GM23338 (cell line): ENCODE measurements at regions not wholly inside any gene's neighbourhood (a gene's known extent, or its start where the extent isn't known, plus 50 kb on each side); places are given as distances from the start of the nearest gene placed in this dataset.

Experiments used
- ATAC-seq: fragments of 200-7000 bp; cut with Tn5 transposase; 3 replicates; pipeline ENCODE4 v1.9.1; 2020
- DNase-seq: peaks from one replicate; pipeline ENCODE4 v3.0.0-alpha.2; 2015; ENCODE audit warnings: low spot score
- H2AFZ ChIP-seq: fragments of 200-600 bp; sonication (generic); 2 replicates; pipeline ENCODE4 v1.8.0; 2016; ENCODE audit warnings: antibody characterized with exemption, mild to moderate bottlenecking, moderate library complexity
- H3F3A ChIP-seq: fragments of 200-600 bp; sonication (generic); replicated peaks from 2 replicates; pipeline ENCODE4 v1.8.0; 2017; ENCODE audit warnings: antibody characterized with exemption, mixed run types, low read depth
- H3K27ac ChIP-seq: fragments of 200-600 bp; sonication (generic); 2 replicates; pipeline ENCODE4 v1.6.1; 2016; ENCODE audit warnings: low read depth
- H3K27me3 ChIP-seq: fragments of 200-600 bp; sonication (generic); 2 replicates; pipeline ENCODE4 v1.8.0; 2016; ENCODE audit warnings: mild to moderate bottlenecking, mixed run types, moderate library complexity; ENCODE audit not compliant: insufficient read depth
- H3K36me3 ChIP-seq: fragments of 200-600 bp; sonication (generic); 2 replicates; pipeline ENCODE4 v1.8.0; 2016; ENCODE audit warnings: mild to moderate bottlenecking; ENCODE audit not compliant: insufficient read depth
- H3K4me1 ChIP-seq: fragments of 200-600 bp; sonication (generic); 2 replicates; pipeline ENCODE4 v1.8.0; 2016; ENCODE audit warnings: mild to moderate bottlenecking, moderate library complexity; ENCODE audit not compliant: insufficient read depth
- H3K4me2 ChIP-seq: fragments of 200-600 bp; sonication (generic); 2 replicates; pipeline ENCODE4 v1.7.1; 2017; ENCODE audit warnings: mixed run types
- H3K4me3 ChIP-seq: fragments of 200-600 bp; sonication (generic); 2 replicates; pipeline ENCODE4 v1.6.1; 2016; ENCODE audit warnings: mixed run types
- H3K79me2 ChIP-seq: fragments of 200-600 bp; sonication (generic); replicated peaks from 2 replicates; pipeline ENCODE4 v1.8.0; 2017; ENCODE audit warnings: mild to moderate bottlenecking; ENCODE audit not compliant: insufficient read depth
- H3K9me2 ChIP-seq: fragments of 200-600 bp; sonication (generic); 2 replicates; pipeline ENCODE4 v1.8.0; 2017; ENCODE audit not compliant: insufficient read depth
- H4K20me1 ChIP-seq: fragments of 200-600 bp; sonication (generic); replicated peaks from 2 replicates; pipeline ENCODE4 v1.8.0; 2017; ENCODE audit warnings: mild to moderate bottlenecking; ENCODE audit not compliant: insufficient read depth
- H3K27ac Mint-ChIP-seq: 2 replicates; pipeline ENCODE4 v1.8.0; 2020; ENCODE audit warnings: inconsistent platforms, mild to moderate bottlenecking, moderate library complexity, mixed read lengths
- H3K27me3 Mint-ChIP-seq: 3 replicates; pipeline ENCODE4 v1.8.0; 2022; ENCODE audit warnings: low read depth, mild to moderate bottlenecking, moderate library complexity, mixed read lengths, inconsistent platforms; ENCODE audit not compliant: insufficient read depth, poor library complexity
- H3K36me3 Mint-ChIP-seq: 3 replicates; pipeline ENCODE4 v1.8.0; 2021; ENCODE audit warnings: low read depth, mild to moderate bottlenecking, inconsistent platforms, moderate library complexity, mixed read lengths
- H3K4me1 Mint-ChIP-seq: 3 replicates; pipeline ENCODE4 v1.8.0; 2020; ENCODE audit warnings: mild to moderate bottlenecking, inconsistent platforms, mixed read lengths
- H3K4me3 Mint-ChIP-seq: 3 replicates; pipeline ENCODE4 v1.8.0; 2021; ENCODE audit warnings: moderate library complexity, mild to moderate bottlenecking, inconsistent platforms, mixed read lengths
- H3K9me3 Mint-ChIP-seq: 3 replicates; pipeline ENCODE4 v1.8.0; 2020; ENCODE audit warnings: moderate library complexity, mild to moderate bottlenecking, inconsistent platforms, mixed read lengths
- CREB1 ChIP-seq: fragments of 250-450 bp; sonication (Bioruptor Pico); IDR thresholded peaks from 2 replicates; pipeline ENCODE4 v1.5.0; 2020; ENCODE audit warnings: low read depth, mild to moderate bottlenecking, moderate library complexity
- ETS1 ChIP-seq: IDR thresholded peaks from 2 replicates; pipeline ENCODE4 v1.6.1; 2016; ENCODE audit warnings: antibody characterized with exemption
- JUNB ChIP-seq: IDR thresholded peaks from one replicate; pipeline ENCODE4 v1.6.1; 2016; ENCODE audit warnings: antibody characterized with exemption; ENCODE audit not compliant: unreplicated experiment
- NANOG ChIP-seq: IDR thresholded peaks from 2 replicates; pipeline ENCODE4 v1.6.1; 2016; ENCODE audit warnings: antibody characterized with exemption, borderline replicate concordance
- POLR2AphosphoS5 ChIP-seq: IDR thresholded peaks from 2 replicates; pipeline ENCODE4 v1.6.1; 2016; ENCODE audit warnings: antibody characterized with exemption, low read depth
- STAT1 ChIP-seq: IDR thresholded peaks from one replicate; pipeline ENCODE4 v1.6.1; 2016; ENCODE audit warnings: antibody characterized with exemption; ENCODE audit not compliant: unreplicated experiment
- ZNF114 ChIP-seq: fragments of 250-450 bp; sonication (Bioruptor Pico); IDR thresholded peaks from 2 replicates; pipeline ENCODE4 v1.5.0; 2020; ENCODE audit warnings: mild to moderate bottlenecking, moderate library complexity
- ZNF462 ChIP-seq: fragments of 250-450 bp; sonication (Bioruptor Pico); IDR thresholded peaks from 2 replicates; pipeline ENCODE4 v1.5.0; 2020; ENCODE audit warnings: mild to moderate bottlenecking, moderate library complexity

DNA sequence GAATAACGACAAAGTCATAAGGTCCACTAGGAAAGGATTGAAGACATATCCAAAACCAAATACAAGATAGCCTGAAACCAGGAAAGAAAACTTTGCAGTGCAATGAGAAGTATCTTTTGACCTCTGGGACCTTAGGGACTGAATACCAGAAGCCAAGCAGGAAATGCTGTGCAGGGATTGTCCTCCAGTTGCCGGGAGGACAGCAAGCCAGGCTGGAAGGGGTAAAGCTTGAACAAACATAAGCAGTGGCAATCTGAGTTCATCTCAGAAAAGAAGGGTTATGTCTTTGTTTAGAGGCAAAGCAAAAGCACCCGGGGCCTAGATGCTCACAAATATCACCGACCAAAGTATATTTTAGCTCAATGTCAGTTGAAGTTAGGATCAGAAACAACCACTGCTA, 55.3 kb upstream of the VCX start:
- ATAC-seq (no peak), DNase-seq (no peak)
- Mint-ChIP-seq H3K4me1 (no peaks in the 10 kb centered on the region), H3K27me3 (no peaks in the 10 kb centered on the region), H3K27ac (no peak overlapping the region), H3K4me3 (no peak overlapping the region), H3K36me3 (no peaks in the 10 kb centered on the region; the same call in 2 of the 3 replicates), H3K9me3 (peaks cover 11% of the 10 kb centered on the region; the same call in 2 of the 3 replicates)
- Histone ChIP-seq H3K27me3 (no peaks in the 10 kb centered on the region), H3K27ac (no peak overlapping the region), H4K20me1 (no peaks in the 10 kb centered on the region), H3K4me2 (no peak overlapping the region), H3K9me2 (no peaks in the 10 kb centered on the region), H3K36me3 (no peaks in the 10 kb centered on the region), H2AFZ (no peak overlapping the region), H3K4me3 (no peak overlapping the region), H3K79me2 (no peaks in the 10 kb centered on the region), H3K4me1 (no peaks in the 10 kb centered on the region), H3F3A (no peaks in the 10 kb centered on the region)
- TF ChIP-seq ETS1 (no peak), NANOG (no peak), STAT1 (no peak), ZNF462 (CRISPR knock-in tag) (no peak), JUNB (no peak), CREB1 (CRISPR knock-in tag) (no peak), POLR2AphosphoS5 (no peak), ZNF114 (CRISPR knock-in tag) (no peak)
